HG03457 (cell line): ENCODE measurements at regions not wholly inside any gene's neighbourhood (a gene's known extent, or its start where the extent isn't known, plus 50 kb on each side); places are given as distances from the start of the nearest gene placed in this dataset.

Source experiments
- ATAC-seq: cut with Tn5 transposase; IDR thresholded peaks from one replicate; pipeline ENCODE4 v1.9.1; 2021; ENCODE audit warnings: moderate number of reproducible peaks; ENCODE audit not compliant: unreplicated experiment

DNA sequence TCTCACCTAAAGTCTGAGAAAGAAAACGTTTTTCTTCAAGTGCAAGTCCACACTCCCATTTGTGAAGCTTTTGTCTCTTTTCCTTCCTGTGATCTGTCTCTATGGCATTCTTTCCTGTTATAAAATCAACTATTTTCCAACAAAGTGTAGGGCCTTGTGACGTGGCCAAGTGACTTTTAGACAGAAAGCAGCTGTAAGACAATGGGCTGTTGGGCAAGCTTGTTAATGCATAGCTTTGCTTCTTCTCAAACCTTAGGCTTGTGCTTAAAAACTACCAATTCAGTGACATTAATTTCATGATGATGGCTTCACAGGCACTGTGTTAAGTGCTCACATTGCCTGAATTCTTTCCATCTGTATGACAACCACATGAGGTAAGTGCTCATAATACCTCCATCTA, 83.5 kb downstream of the VCY1B start:
- no peak for ATAC-seq

DNA sequence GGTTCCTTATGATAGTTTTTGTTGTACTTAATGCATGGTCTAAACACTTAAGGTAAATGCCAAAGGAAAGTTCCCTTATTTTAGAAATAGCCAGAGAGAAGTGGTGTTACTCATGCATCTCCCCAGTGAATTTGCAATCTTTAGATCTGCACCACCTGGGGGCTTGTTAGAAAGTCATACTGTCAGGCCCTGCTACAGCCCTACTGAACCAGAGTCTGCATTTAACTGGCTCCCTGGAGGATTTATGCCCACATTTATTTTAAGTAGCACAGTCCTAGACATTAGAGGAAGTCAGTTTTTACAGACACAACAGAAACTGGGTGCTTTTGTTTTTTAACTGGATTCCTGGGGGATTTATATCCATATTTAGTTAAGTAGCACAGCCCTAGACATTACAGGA, 89.6 kb downstream of the VCY1B start:
- ATAC-seq: no peak

GRCh38 chrY:14182776-14183175, 126.7 kb downstream of the VCY1B start:
- no peak for ATAC-seq

DNA sequence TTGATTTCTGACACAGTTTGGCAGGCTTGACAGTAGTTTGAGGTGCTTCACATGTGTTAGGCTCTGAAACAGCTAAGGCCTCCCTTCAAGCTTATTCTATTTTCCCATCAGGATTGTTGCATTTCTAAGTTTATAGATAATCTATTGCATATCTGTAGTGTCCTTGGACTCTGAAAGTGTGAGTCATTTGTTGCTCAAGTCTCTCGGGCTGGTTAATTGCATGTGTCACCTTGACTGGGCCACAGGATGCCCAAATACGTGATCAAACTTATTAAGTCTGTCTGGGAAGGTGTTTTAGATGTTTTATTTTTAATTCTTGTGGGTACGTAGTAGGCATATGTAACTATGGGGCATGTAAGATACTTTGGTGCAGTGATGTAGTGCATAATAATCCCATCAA, 166.0 kb downstream of the VCY1B start:
- no peak for ATAC-seq

DNA sequence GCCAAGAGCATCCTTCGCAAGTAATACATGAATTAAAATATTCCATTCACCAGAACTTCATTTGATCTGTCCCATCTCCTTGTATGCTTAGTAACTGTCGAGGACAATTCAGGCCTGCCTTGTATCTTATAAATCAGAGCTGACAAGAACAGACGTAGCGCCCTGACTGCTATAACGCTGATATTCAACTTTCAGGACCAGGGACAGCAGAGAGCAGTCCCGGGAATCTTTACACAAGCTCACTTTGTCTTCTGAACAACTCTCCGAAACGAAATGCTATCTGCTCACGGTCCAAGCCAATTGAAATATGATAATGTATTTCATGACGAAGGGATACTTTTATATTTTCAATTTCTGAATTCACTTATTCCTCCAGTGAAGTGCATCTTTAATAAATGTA, 175.7 kb downstream of the VCY1B start:
- no peak for ATAC-seq

DNA sequence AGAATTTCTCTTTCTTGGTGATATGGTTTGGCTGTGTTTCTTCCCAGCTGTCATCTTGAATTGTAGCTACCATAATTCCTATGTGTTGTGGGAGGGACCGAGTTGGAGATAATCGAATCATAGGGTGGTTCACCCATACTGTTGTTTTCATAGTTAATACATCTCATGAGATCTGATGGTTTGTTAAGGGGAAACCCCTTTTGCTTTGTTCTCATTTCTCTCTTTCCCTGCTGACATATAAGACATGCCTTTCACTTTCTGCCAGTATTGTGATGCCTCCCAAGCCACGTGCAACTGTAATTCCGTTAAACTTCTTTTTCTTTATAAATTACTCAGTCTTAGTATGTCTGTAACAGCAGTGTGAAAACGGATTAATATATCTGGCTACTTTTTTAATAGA, 179.0 kb downstream of the VCY1B start:
- no peak for ATAC-seq

DNA sequence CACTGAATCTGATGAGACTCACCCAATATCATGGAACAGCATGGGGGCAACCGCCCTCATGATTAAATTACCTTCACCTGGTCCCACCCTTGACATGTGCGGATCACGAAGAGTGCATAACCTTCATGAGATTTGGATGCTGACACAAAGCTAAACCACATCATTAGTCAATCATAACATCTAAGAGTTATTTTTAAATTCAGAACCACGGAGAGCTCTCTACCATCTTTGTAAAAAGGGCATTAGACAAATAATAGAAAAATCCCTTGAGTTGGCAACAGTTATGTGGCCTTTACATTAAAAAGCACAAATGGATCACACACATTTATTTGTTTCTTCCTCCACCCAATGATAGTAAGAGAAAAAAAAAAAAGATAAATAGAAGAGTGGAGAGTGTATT, 182.2 kb downstream of the VCY1B start:
- no peak for ATAC-seq

DNA sequence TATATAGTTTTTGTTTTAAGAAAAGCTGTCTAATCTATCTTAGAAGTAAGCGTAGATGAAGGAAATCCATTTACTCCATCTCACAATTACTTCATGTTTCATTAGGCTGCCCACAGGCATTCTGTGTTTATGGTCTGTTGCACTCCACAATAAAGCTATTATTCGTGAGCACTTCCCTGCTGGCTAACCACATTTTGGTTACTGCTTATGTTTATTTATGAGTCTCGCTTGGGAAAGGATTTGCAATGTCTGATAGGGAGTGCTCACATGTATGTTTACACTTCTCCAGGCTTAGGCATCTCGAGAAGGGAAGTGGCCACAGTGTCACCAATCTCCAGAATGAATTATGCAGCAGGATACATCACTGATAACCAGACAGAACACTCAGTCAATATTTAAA, 190.9 kb downstream of the VCY1B start:
- no peak for ATAC-seq

DNA sequence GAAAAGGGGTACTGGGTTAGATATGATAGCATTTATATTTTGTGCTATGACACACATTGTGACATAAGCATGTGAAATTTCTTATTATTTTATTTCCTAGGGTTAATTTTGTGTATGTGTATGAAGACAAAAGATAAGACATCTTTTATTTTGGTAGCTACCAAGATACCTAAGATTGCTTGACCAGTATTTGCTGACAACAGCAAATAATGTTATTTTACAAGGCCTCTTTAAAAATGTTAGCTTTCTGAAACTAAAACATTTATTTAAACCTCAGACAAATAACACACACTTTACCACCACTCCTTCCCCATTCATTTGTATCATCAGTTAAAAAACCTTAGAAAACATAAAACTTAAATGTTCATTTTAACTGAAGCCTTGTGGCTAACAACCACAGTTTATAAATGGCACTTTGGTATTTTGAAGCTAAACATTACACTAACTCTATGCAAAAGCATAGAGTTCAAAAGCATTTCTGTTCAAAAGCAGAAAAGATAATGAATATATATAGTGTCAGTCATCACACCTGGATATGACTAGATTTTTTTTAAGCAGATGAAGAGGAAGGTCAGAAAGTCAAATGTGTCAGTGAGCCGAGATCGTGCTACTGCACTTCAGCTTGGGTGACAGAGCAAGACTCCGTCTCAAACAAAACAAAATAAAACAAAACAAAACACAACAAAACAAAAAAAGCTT, 193.0 kb downstream of the VCY1B start:
- no peak for ATAC-seq

DNA sequence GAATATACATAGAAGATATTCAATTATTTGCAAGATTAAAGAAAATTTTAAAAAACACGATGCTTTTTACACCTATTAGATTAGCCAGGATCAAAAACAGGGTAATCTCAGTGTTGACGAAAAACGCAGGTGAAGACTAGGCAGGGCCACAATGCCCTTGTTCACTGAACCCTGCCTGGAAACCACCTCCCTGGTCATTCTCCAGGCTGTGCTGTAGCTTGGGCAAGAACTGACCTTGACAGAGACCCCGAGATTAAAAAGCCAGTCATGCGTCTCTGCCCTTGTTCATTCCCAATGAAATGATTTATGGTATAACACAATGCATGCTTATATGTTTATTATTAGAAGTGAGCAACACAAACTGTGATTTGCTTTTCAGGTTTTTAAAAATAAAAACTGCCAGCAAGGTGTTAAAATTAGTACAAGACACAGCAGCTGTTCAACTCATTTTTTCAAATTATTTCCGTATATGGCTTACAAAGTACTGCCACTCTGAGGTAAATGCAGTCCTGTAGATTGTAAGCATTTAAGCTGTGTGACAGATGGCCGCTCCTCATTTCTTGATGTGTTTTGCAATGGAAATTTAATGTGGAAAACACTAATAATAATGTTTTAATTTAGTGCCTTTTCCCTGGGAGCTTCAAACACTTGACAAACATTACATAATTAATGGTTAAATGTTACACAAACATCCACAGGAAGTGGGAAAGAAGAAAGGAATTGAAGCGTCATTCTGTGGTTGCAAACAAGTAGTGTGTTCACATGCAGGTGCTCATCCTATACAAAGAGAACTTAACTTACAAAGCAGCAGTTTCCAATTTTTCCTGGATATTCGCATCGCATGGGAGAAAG, 200.2 kb downstream of the VCY1B start:
- peak; percentile 80 for ATAC-seq

DNA sequence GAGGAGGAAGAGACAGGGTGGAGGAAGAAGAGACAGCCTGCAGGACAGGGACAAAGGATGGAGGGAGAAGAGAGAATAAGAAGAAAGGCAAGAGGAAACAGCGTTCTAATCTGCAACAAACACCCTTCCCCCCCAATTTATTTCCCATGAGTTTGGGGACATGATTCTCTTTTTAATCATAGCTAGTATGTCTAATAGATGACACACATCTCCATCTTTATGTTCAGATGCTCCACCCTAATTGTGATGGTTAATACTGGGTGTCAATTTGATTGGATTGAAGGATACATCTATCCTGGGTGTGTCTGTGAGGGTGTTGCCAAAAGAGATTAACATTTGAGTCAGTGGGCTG, 200.8 kb downstream of the VCY1B start:
- ATAC-seq: no peak

DNA sequence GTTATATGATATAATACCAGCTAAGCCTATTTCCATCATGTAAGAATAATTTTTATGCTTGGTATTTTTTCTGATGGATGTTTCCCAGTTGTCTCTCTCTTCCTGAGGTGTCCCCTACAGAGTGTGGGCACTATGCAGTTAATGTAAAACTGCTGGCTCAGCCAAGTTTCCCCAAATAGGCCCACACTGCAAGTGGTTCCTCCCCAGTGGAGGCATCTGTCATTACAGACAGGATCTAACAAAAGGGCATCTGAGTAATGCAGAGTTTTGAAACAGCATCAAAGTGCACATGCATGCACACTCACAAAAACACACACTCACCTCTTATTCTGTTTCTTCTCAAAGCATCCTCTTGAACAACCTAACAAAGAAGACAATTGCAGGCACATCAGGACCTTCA, 221.0 kb downstream of the VCY1B start:
- ATAC-seq: no peak

- ATAC-seq: no peak
Measured at GRCh38 chrY:14290656-14291375, 233.5 kb upstream of the NLGN4Y start.

DNA sequence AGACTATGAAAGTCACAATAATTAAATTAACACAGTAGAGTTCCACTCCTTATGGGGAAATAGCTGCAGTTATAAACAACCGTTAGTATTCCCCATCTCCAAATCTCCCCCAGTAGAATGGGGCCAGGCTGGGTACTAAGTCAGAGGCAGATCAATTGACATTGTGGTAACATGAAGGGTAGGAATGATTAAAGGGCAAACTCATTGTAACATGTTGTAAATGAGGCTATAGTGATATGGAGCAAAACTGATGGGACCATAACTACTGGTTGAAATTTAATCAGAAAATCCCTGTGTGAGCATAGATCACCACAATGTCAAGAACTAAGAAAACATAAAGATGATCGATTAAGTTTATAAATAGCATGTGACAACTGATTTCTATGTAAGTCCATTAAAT, 231.9 kb upstream of the NLGN4Y start:
- ATAC-seq: no peak

DNA sequence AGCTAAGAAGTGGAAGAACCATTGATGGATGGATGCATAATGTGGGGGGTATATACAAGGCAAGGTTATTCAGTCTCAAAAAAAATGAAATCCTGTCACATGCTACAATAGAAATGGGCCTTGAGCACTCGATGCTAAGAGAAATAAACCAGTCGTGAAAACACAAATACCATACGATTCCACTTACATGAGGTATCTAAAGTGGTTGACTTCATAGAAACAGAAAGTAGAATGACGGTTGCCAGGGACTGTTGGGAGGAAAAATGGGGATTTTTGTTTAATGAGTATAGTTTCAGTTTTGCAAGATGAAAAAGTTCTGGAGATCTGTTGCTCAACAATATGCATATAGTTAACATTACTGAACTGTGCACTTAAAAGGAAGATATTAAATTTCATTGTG, 223.6 kb upstream of the NLGN4Y start:
- no peak for ATAC-seq

GRCh38 chrY:14301552-14301951, 222.8 kb upstream of the NLGN4Y start:
- no peak for ATAC-seq

DNA sequence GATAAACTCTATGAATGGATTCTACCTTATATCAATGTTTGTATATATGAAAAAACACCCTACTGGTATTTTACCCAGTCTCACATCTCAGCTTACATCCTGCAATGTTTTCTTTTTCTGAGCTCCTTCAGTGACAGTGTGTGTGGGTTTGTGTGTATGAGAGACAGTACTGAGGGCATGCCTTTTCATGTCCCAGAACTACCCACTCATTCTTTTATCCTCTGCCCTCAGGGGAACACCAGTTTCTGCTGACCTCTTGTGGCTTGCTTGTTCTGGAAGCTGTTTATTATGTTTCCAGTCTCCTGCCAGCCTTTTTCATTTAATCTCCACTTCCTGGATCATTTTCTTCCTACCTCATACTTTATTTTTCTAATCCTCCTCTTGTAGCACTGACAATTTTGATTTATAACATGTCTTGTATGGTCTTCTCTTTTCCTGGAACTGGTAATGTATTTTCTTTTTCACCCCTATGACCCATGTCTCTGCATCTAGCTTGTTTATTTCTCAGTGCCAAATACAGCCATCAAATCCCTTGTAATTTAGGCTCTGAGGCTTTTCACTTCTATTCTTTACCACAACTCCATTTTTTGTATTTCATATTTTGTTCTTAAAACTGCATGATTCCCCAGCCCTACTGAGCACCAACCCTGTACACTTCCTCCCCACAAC, 195.5 kb upstream of the NLGN4Y start:
- peak; percentile 89 for ATAC-seq

DNA sequence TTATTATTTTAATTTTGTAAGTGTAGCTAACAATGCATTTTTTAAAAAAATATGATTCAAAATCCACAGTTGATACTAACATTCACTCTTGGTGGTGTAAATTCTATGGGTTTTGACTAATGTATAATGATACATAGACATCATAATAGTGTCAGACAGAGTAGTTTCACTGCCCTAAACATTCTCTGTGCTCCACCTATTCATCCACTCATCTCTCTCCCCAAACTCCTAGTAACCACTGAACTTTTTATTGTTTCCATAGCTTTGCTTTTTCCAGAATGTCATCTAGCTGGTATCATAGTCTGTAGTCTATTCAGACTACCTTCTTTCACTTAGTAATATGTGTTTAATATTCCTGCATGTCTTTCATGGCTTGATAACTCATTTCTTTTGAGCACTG, 194.0 kb upstream of the NLGN4Y start:
- no peak for ATAC-seq

GRCh38 chrY:14339524-14339923, 184.8 kb upstream of the NLGN4Y start:
- no peak for ATAC-seq

- peak; percentile 61 for ATAC-seq
Measured at GRCh38 chrY:14340459-14341143, 183.7 kb upstream of the NLGN4Y start.
